ENCODE measurements at regions not wholly inside any gene's neighbourhood (a gene's known extent, or its start where the extent isn't known, plus 50 kb on each side); places are given as distances from the start of the nearest gene placed in this dataset.

DNA sequence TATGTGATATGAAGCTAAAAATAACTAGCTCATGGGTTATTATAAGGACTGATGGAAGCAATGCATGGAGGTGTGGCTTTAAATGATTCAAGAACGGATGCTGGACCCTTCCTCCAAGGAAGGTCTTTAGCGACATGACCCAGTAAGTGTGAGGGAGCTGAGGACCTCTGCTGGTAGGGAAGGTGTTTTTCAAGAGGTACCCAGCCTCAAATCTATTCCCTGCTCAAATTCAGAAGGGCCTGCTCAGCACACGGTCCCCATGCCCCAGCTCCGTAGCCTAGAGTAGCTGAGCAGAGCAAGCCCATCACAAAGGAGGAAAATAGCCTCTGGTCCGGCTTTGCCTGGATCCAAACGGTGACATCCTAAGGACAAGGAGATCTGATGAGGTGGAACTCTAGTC lies 266.2 kb upstream of the IGF1R start:
- TF ChIP-seq POLR2AphosphoS5 (IDR thresholded peaks at IDR 0.05) (no peak), POLR2A (IDR thresholded peaks at IDR 0.05) (no peak)
- TF ChIP-seq, protein P1, sequence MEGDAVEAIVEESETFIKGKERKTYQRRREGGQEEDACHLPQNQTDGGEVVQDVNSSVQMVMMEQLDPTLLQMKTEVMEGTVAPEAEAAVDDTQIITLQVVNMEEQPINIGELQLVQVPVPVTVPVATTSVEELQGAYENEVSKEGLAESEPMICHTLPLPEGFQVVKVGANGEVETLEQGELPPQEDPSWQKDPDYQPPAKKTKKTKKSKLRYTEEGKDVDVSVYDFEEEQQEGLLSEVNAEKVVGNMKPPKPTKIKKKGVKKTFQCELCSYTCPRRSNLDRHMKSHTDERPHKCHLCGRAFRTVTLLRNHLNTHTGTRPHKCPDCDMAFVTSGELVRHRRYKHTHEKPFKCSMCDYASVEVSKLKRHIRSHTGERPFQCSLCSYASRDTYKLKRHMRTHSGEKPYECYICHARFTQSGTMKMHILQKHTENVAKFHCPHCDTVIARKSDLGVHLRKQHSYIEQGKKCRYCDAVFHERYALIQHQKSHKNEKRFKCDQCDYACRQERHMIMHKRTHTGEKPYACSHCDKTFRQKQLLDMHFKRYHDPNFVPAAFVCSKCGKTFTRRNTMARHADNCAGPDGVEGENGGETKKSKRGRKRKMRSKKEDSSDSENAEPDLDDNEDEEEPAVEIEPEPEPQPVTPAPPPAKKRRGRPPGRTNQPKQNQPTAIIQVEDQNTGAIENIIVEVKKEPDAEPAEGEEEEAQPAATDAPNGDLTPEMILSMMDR (IDR thresholded peaks at IDR 0.05): no peak
